ENCODE measurements at regions not wholly inside any gene's neighbourhood (a gene's known extent, or its start where the extent isn't known, plus 50 kb on each side); places are given as distances from the start of the nearest gene placed in this dataset.

DNA sequence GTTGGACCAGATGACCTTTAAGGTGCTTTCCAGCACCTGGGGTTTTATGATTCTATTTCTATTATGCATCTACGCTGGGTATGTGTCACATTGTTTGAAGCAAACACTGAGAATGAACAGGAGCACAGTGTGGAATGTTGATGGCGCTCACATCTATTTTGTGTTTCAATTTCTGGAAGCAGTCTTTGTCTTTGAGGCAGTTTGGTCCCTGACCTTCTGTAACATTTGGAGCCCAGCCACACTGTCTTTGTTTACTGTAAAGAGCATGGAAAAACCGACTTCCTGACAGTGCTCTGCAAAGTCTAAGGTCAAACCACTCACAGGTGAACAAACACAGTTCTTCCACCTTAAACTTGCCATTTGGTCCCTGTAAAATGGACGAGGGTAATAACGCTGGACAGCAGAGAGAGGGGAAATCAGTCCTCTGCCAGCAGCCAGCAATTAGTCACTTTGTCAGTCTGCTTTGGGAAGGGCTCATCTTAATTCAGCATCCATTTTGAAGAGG is 155.5 kb downstream of the PRL start:
- H3K4me3 ChIP-seq, result no peak overlapping the region
- no peak for DNase-seq (ENCODE audit: extremely low spot score in 2 of 2)
- TF ChIP-seq, protein P1, sequence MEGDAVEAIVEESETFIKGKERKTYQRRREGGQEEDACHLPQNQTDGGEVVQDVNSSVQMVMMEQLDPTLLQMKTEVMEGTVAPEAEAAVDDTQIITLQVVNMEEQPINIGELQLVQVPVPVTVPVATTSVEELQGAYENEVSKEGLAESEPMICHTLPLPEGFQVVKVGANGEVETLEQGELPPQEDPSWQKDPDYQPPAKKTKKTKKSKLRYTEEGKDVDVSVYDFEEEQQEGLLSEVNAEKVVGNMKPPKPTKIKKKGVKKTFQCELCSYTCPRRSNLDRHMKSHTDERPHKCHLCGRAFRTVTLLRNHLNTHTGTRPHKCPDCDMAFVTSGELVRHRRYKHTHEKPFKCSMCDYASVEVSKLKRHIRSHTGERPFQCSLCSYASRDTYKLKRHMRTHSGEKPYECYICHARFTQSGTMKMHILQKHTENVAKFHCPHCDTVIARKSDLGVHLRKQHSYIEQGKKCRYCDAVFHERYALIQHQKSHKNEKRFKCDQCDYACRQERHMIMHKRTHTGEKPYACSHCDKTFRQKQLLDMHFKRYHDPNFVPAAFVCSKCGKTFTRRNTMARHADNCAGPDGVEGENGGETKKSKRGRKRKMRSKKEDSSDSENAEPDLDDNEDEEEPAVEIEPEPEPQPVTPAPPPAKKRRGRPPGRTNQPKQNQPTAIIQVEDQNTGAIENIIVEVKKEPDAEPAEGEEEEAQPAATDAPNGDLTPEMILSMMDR (IDR thresholded peaks at IDR 0.05), result no peak
- peak in 1 of 2 donors; percentile 51 for TF ChIP-seq POLR2AphosphoS5 (IDR thresholded peaks at IDR 0.05; ENCODE audit: insufficient read depth in 1 of 2, low read depth in 1 of 2)

GRCh38 chr6:22142856-22143255 is 154.0 kb downstream of the PRL start:
- no peaks in the 10 kb centered on the region for H3K36me3 ChIP-seq
- no peak overlapping the region for H3K4me3 ChIP-seq
- no peaks in the 10 kb centered on the region for H3K9me3 ChIP-seq
- H3K27me3 ChIP-seq, result no peaks in the 10 kb centered on the region
- no peak overlapping the region for H3K27ac ChIP-seq
- TF ChIP-seq, protein P1 (IDR thresholded peaks at IDR 0.05), result no peak
- TF ChIP-seq POLR2A (IDR thresholded peaks at IDR 0.05), result no peak
- no peak for TF ChIP-seq POLR2AphosphoS5 (IDR thresholded peaks at IDR 0.05; ENCODE audit: insufficient read depth in 1 of 2, low read depth in 1 of 2)
- H3K4me1 ChIP-seq, result peaks cover 26% of the 10 kb centered on the region
- intact Hi-C loops (cut with DNase I), result no loop called here
- DNase-seq (ENCODE audit: extremely low spot score in 2 of 2), result no peak

More for the DNA sequence above, 155.5 kb downstream of the PRL start:
- H3K4me1 ChIP-seq, result peaks cover 11% of the 10 kb centered on the region
- no peak overlapping the region for H3K27ac ChIP-seq
- no peaks in the 10 kb centered on the region for H3K36me3 ChIP-seq
- H3K9me3 ChIP-seq, result no peaks in the 10 kb centered on the region
- H3K27me3 ChIP-seq, result no peaks in the 10 kb centered on the region
- intact Hi-C loops (cut with DNase I), result no loop called here

DNA sequence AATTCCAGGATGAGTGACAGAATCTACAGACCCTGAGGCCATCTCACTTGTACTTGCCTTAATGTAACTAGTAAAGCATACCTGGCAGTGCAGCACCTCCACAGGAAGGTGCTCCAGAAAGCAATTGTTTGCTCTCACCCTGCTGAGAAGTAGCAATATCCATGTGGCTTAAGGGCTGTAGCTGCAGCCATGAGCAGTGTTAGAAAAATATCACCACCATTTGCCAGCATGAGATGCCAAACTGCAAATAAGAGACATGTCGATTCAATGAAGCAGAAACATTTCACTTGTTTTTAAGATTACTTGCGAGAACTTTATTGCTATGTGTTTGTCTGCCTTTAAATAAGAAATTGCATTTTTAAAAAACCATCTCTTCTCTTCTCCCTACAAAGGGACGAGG is 151.5 kb downstream of the PRL start:
- no peak overlapping the region for H3K27ac ChIP-seq
- no peaks in the 10 kb centered on the region for H3K36me3 ChIP-seq
- TF ChIP-seq, protein P1 (IDR thresholded peaks at IDR 0.05), result no peak
- no peak for TF ChIP-seq POLR2AphosphoS5 (IDR thresholded peaks at IDR 0.05; ENCODE audit: insufficient read depth in 1 of 2, low read depth in 1 of 2)
- no peak for TF ChIP-seq POLR2A (IDR thresholded peaks at IDR 0.05)
- no peaks in the 10 kb centered on the region for H3K9me3 ChIP-seq
- no peak for DNase-seq (ENCODE audit: extremely low spot score in 2 of 2)
- intact Hi-C loops (cut with DNase I), result no loop called here
- no peaks in the 10 kb centered on the region for H3K27me3 ChIP-seq
- H3K4me1 ChIP-seq, result peaks cover 41% of the 10 kb centered on the region
- no peak overlapping the region for H3K4me3 ChIP-seq

DNA sequence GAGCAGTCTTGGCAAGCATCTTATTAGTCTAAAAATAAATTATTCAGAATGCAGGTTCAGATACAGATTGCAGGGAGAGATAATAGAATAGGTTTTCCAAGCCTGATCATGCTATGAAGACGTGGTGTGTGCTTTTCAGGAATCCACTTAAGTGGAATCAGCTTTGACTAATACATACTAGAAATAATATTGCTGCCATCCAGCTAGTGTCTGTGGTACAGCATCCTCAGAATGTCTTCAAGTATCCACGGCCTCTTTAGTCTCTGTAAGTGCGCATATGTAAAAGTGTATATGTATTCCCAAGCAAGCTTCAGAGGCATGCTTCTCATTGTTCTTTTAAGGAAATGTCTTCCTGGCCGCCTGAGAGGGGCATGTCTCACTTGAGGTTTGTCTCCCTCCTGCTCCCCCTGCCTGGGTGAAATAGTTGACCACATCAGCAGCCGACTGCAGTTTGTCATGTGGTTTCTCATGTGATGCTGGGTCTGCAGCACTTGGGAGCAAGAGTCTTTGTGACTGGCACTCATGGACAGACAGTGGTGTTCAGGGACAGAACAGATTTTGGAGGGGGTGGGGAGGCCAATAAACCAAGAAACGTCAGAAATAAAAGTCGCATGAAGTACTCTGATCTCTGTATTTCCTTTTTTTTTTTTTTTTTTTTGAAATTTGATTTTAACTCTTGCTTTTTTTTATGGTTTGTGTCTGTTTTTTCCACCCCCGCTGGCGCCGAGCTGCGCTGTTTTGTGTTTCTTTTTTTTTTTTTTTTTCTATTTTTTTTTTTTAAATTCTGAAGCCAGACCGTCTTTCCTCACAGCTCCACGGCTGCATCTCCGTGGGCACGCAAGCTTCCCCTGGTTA is 150.8 kb downstream of the PRL start:
- H3K4me3 ChIP-seq, result peak overlapping the region in 1 of 2 donors; percentile 34
- H3K36me3 ChIP-seq, result no peaks in the 10 kb centered on the region
- H3K9me3 ChIP-seq, result no peaks in the 10 kb centered on the region
- TF ChIP-seq POLR2AphosphoS5 (IDR thresholded peaks at IDR 0.05; ENCODE audit: insufficient read depth in 1 of 2, low read depth in 1 of 2), result no peak
- TF ChIP-seq, protein P1 (IDR thresholded peaks at IDR 0.05), result peak in 1 of 3 experiments; percentile 9
- TF ChIP-seq POLR2A (IDR thresholded peaks at IDR 0.05), result no peak
- intact Hi-C loops (cut with DNase I), result no loop called here
- no peaks in the 10 kb centered on the region for H3K27me3 ChIP-seq
- peak overlapping the region; percentile 16 for H3K27ac ChIP-seq
- no peak for DNase-seq (ENCODE audit: extremely low spot score in 2 of 2)
- peaks cover 41% of the 10 kb centered on the region for H3K4me1 ChIP-seq

GRCh38 chr6:22146678-22146930 is 150.2 kb downstream of the PRL start:
- no peaks in the 10 kb centered on the region for H3K9me3 ChIP-seq
- peaks cover 41% of the 10 kb centered on the region for H3K4me1 ChIP-seq
- intact Hi-C loops (cut with DNase I), result no loop called here
- TF ChIP-seq POLR2A (IDR thresholded peaks at IDR 0.05), result no peak
- TF ChIP-seq POLR2AphosphoS5 (IDR thresholded peaks at IDR 0.05; ENCODE audit: insufficient read depth in 1 of 2, low read depth in 1 of 2), result no peak
- TF ChIP-seq, protein P1 (IDR thresholded peaks at IDR 0.05), result no peak
- no peak for DNase-seq (ENCODE audit: extremely low spot score in 2 of 2)
- peak overlapping the region; percentile 16 for H3K27ac ChIP-seq
- no peaks in the 10 kb centered on the region for H3K27me3 ChIP-seq
- H3K4me3 ChIP-seq, result peak overlapping the region; percentile 34 to 36
- H3K36me3 ChIP-seq, result no peaks in the 10 kb centered on the region
